Hematopoietic multipotent progenitor cell treated with erythropoietin and hydrocortisone succinate and interleukin-3 and kit ligand, for 17 days (in vitro differentiated cells): ENCODE measurements at regions not wholly inside any gene's neighbourhood (a gene's known extent, or its start where the extent isn't known, plus 50 kb on each side); places are given as distances from the start of the nearest gene placed in this dataset.
"Not testable (repeated sequence)": the region's sequence is repeated elsewhere in the genome, so short reads cannot be mapped to it uniquely, and the experiment has no call there.

Experiments
- DNase-seq: peaks from one replicate; pipeline ENCODE4 v3.0.0-alpha.2; 2015; ENCODE audit warnings: low spot score

DNA sequence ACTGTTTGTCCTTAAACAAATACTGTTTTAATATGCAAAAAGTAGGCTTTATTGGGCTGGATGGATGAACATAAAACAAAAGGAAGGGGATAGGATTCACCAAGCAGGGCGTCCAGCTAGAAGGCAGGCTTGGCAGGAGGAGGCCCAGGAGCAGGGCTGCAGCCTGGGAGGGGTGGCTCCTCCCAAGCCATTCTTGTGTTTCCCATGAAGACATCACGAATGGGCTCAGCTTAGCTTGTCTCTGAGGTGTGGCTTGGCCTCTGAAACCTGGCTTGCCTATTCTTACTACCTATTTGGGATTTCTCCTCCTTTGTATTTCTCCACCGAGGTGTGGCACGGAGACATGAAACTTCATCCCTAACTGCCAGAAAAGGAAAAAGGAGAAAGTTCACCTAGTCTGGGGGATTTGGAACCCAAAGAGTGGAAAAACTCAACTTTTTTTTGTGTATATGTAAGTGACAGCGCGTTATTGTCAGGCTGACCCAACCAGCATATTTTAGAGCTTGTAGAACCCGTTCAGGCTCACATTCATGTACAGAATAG is 481.9 kb upstream of the SPRED2 start:
- DNase-seq = no peak

DNA sequence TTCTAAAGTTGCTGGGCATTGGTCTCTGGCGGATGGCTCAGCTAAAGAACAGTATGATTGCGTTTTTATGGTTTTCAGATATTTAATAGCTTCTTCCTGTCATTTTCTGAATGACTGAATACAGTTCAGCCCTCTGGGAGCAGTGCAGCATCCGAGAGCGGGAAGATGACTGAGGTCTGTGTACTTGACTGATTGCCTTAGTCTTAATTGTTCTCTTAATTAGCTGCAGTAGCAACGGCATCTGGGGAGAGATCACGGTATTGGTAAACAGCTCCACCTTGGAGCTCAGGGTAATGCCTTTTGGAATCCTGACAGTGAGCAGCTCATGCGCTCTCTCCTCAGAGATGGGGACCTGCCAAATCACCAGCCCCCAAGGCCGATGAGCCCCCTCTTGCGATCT is 481.4 kb upstream of the SPRED2 start:
- DNase-seq = no peak

DNA sequence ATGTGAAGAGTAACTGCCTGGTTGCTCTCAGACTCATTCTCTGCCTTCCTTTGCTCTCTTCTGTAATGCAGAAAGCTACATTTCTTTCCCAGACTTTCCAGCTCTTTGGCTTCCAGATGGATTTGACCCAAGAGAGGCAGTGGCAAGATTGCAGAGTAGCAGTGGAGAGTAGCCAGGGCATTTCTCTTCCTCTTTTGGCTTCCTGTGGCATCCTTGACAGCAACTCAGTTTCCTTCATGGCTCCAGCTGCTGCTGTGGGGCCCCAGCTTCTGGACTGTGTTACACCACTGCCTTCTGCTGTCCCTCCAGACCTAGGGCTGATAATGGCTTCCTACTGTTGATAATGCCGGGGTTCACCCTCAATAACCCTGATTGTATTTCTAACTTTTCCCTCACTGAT is 469.4 kb upstream of the SPRED2 start:
- DNase-seq = no peak

- DNase-seq = no peak
Observed at GRCh38 chr2:65896446-65896845, 464.0 kb upstream of the SPRED2 start.

GRCh38 chr2:65890131-65890530 is 457.7 kb upstream of the SPRED2 start:
- not testable (repeated sequence) for DNase-seq

DNA sequence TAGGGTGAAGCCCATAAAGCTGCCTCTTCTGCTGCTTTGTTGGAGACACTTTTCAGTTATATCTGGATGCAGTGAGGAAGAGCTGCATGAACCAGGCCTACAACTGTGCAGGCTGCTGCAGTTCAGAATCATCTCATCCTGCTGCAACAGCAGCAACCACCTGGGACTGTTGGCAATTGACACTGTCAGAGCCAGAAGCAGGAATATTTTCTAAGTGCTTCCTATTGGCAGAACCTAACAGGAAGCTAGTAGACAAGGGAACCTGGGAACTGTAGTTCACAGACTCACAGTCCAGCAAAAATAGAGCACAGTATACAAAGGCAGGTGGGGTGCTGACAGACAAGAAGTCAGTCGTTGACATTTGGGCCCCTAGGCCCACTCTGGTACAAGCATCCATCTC is 452.9 kb upstream of the SPRED2 start:
- DNase-seq = no peak

- no peak for DNase-seq
Observed at GRCh38 chr2:65881592-65881991, 449.2 kb upstream of the SPRED2 start.

DNA sequence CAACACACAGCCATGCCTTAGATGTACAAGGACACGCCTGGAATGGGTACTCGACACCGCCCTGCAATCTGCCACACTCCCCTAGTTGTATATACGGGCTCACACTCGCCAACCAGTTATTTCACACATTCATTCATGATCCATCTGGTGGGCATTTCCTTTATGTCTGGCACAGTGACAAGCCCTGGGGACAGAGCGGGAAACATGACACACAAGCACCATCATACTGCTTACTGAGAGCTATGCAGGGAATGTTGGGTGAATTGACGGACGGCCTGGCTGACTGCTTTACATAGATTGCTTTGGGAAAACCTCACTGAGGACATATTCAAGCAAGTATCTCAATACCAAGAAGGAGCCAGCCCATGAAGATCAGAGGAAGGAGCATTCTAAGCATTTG is 448.0 kb upstream of the SPRED2 start:
- DNase-seq = no peak

GRCh38 chr2:65878011-65878340 is 445.6 kb upstream of the SPRED2 start:
- DNase-seq = no peak

GRCh38 chr2:65877331-65878010 is 445.1 kb upstream of the SPRED2 start:
- no peak for DNase-seq

DNA sequence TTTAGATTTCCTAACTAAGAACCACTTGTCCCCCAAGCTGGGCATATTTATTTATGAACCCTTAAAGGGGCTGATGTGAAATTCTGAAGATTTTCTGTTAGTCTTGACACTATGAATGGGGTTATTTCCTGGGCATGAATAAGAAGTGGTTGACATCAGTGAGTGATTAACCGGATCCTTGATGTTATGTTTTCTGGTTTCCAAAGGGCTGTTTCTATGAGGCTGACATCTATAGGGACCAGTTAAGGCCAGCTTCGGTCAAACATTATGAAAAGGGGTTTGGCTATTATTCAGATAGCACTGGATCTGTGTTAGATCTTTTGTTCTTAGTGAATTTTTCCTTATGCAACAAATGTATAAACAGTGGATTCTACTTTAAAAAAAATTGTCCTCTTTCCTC is 443.7 kb upstream of the SPRED2 start:
- no peak for DNase-seq

- DNase-seq = no peak
Observed at GRCh38 chr2:65870826-65871225, 438.4 kb upstream of the SPRED2 start.

DNA sequence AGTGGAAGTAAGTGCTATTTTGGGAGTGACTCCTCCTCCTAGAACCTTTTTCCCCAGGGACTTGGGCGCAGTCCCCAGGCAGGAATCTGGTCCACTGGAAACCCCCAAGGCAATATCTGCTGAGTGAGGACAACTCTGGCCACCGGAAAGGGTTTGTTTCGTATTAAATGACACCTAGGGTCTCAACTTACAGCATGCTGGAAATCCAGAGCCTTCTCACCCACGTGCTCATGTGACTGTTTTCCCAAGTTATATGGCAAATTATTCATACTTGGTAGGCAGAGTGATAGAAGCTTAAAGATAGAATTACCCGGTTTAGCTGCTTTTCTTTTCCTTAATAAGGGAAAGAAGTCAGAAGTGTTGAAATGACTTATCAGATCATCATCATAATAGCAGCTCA is 436.9 kb upstream of the SPRED2 start:
- DNase-seq = no peak

- DNase-seq = no peak
Observed at GRCh38 chr2:65868177-65868576, 435.8 kb upstream of the SPRED2 start.

DNA sequence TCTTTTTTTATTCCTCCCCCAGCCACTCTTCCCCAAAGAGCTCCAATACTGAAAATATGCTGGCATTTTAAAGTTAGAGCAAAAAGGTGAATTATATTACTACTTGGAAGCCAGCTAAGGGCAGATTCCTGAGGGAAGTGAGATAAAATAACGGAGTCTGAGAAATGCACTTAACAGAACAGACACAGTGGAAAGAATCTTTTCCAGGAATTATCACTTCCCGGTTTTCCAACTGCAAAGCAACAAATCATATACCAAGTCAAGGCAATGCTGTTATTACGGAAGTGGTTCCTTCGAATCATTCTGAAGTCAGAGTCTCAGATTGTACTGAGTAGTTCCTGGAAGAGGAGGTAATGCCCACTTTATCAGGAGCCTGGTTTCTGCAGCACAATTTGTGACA is 435.0 kb upstream of the SPRED2 start:
- no peak for DNase-seq

- DNase-seq = no peak
Observed at GRCh38 chr2:65866148-65866547, 433.7 kb upstream of the SPRED2 start.

GRCh38 chr2:65864619-65865018 is 432.2 kb upstream of the SPRED2 start:
- no peak for DNase-seq

DNA sequence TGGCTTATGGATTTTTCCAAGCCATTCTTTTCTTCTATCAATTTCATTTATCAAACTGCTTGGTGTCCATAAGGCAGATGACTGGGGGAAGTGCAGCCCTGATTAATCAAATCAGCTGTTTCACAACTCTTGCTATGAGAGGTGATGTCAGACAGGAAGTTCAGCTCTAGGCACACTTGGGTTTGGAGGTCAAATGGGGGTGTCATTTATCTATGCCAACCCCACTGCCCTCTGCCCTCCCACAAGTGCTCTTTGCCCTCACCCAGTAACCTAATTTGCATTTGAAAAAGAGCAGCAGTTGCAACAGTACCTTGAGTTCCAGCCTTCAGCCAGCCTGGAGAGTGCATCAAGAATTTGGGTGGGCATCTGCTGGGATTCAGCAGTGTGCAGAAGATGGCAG is 431.3 kb upstream of the SPRED2 start:
- no peak for DNase-seq

- no peak for DNase-seq
Observed at GRCh38 chr2:65856928-65857327, 424.5 kb upstream of the SPRED2 start.

DNA sequence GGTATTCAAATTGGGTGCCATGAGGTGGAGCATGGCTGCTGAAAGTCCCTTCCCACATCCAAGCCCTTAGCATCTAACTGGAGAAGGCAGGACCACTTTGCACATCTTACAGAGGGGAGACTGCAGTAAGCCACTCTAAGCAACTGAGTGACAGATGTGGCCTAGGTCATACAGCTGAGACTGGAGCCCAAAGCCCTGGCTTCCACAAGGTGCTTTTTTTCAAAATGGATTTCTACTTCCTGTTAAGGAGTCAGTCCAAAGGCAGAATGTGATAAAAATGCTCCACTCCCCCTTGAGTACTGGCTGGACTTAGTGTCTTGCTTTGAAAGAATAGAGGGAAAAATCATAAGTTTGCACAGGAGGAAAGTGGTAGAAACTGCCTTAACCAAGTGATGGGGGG is 424.0 kb upstream of the SPRED2 start:
- DNase-seq = no peak

- no peak for DNase-seq
Observed at GRCh38 chr2:65850695-65851094, 418.3 kb upstream of the SPRED2 start.

- DNase-seq = no peak
Observed at GRCh38 chr2:65846989-65847678, 414.7 kb upstream of the SPRED2 start.

- no peak for DNase-seq
Observed at GRCh38 chr2:65845442-65846182, 413.2 kb upstream of the SPRED2 start.
